ENCODE measurements at regions not wholly inside any gene's neighbourhood (a gene's known extent, or its start where the extent isn't known, plus 50 kb on each side); places are given as distances from the start of the nearest gene placed in this dataset.
"Not testable (repeated sequence)": the region's sequence is repeated elsewhere in the genome, so short reads cannot be mapped to it uniquely, and the experiment has no call there.

- DNase-seq (ENCODE audit: low read depth, low spot score); POLR2A ChIA-PET; in situ Hi-C loops (cut with HindIII; ENCODE audit: low pct_unique_long_range_greater_than_20kb, low sequenced_read_pairs); H3K27me3 ChIP-seq (ENCODE audit: control insufficient read depth, insufficient read depth, low read length); intact Hi-C loops (cut with micrococcal nuclease; ENCODE audit: unreplicated experiment); CTCF ChIA-PET; ATAC-seq; H3K27ac ChIP-seq (ENCODE audit: low read length); BruUV-seq (replicated peaks); H3K9me3 ChIP-seq (ENCODE audit: control insufficient read depth, insufficient read depth, low read depth, low read length); H3K4me3 ChIP-seq (ENCODE audit: low read depth in 2 of 2, low read length in 2 of 2); H3K4me1 ChIP-seq (ENCODE audit: control insufficient read depth, insufficient read depth, low read length); H3K36me3 ChIP-seq (ENCODE audit: control insufficient read depth, insufficient read depth, low read length): not testable (repeated sequence)
Measured at GRCh38 chrX:80508083-80508482, 87.8 kb downstream of the TENT5D start.

DNA sequence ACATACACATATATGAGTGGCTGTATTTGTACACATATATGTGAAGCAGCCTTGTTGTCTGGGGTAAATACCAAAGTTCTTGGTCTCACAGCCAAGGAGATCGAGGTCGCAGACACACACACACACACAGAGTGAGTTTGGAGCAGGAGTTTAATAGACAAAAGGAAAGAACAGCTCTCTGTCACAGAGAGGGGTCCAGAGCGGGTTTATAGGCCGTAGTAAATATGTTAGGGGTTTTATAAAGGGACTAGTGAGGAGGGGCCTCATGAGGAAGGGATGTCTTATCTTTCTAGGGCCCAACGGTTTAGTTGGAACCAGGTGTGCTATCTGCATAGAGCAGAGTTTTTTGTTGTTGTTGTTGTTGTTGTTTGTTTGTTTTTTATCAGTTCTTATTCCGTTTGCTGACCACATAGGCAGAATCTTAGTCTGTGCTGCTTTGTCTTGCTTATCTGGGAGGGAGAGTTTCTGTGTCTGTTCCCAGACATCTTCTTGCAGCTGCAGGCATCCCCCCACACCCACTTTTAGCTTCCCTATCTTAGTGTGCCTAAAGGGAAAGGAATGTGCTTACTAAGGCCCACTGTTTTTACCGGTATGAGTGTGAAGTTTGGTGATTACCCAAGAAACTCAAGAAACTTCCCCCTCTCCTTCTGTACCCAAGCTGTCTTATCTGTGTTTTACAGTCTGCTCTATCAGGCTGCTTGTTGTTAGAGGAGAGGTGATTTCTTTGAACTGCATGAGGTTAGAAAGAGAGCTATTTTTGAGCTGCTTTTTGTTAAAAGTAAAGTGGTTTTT lies 91.9 kb downstream of the TENT5D start:
- intact Hi-C loops (cut with micrococcal nuclease; ENCODE audit: unreplicated experiment) = no loop called here
- H3K4me3 ChIP-seq (ENCODE audit: low read depth in 2 of 2, low read length in 2 of 2) = no peak overlapping the region
- DNase-seq (ENCODE audit: low read depth, low spot score) (no peak), ATAC-seq (no peak)
- no peak overlapping the region for H3K27ac ChIP-seq (ENCODE audit: low read length)
- POLR2A ChIA-PET = no interaction called here
- CTCF ChIA-PET = no interaction called here
- no peaks in the 10 kb centered on the region for H3K9me3 ChIP-seq (ENCODE audit: control insufficient read depth, insufficient read depth, low read depth, low read length)
- H3K4me1 ChIP-seq (ENCODE audit: control insufficient read depth, insufficient read depth, low read length) = no peaks in the 10 kb centered on the region
- no peaks in the 10 kb centered on the region for H3K27me3 ChIP-seq (ENCODE audit: control insufficient read depth, insufficient read depth, low read length)
- BruUV-seq (replicated peaks) = no TSS peak
- in situ Hi-C loops (cut with HindIII; ENCODE audit: low pct_unique_long_range_greater_than_20kb, low sequenced_read_pairs) = no loop called here
- TF ChIP-seq TCF7L2 (IDR thresholded peaks at IDR 0.05; ENCODE audit: low read depth, low read length) = no peak
- TF ChIP-seq, protein P1, sequence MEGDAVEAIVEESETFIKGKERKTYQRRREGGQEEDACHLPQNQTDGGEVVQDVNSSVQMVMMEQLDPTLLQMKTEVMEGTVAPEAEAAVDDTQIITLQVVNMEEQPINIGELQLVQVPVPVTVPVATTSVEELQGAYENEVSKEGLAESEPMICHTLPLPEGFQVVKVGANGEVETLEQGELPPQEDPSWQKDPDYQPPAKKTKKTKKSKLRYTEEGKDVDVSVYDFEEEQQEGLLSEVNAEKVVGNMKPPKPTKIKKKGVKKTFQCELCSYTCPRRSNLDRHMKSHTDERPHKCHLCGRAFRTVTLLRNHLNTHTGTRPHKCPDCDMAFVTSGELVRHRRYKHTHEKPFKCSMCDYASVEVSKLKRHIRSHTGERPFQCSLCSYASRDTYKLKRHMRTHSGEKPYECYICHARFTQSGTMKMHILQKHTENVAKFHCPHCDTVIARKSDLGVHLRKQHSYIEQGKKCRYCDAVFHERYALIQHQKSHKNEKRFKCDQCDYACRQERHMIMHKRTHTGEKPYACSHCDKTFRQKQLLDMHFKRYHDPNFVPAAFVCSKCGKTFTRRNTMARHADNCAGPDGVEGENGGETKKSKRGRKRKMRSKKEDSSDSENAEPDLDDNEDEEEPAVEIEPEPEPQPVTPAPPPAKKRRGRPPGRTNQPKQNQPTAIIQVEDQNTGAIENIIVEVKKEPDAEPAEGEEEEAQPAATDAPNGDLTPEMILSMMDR (IDR thresholded peaks at IDR 0.05) = no peak
- no peak for TF ChIP-seq SIN3A (IDR thresholded peaks at IDR 0.05; ENCODE audit: borderline replicate concordance, insufficient read depth, low read depth, low read length)
- no peak for TF ChIP-seq POLR2AphosphoS5 (IDR thresholded peaks at IDR 0.05; ENCODE audit: low read depth, low read length)
- TF ChIP-seq, protein P2, sequence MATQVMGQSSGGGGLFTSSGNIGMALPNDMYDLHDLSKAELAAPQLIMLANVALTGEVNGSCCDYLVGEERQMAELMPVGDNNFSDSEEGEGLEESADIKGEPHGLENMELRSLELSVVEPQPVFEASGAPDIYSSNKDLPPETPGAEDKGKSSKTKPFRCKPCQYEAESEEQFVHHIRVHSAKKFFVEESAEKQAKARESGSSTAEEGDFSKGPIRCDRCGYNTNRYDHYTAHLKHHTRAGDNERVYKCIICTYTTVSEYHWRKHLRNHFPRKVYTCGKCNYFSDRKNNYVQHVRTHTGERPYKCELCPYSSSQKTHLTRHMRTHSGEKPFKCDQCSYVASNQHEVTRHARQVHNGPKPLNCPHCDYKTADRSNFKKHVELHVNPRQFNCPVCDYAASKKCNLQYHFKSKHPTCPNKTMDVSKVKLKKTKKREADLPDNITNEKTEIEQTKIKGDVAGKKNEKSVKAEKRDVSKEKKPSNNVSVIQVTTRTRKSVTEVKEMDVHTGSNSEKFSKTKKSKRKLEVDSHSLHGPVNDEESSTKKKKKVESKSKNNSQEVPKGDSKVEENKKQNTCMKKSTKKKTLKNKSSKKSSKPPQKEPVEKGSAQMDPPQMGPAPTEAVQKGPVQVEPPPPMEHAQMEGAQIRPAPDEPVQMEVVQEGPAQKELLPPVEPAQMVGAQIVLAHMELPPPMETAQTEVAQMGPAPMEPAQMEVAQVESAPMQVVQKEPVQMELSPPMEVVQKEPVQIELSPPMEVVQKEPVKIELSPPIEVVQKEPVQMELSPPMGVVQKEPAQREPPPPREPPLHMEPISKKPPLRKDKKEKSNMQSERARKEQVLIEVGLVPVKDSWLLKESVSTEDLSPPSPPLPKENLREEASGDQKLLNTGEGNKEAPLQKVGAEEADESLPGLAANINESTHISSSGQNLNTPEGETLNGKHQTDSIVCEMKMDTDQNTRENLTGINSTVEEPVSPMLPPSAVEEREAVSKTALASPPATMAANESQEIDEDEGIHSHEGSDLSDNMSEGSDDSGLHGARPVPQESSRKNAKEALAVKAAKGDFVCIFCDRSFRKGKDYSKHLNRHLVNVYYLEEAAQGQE (IDR thresholded peaks at IDR 0.05; ENCODE audit: insufficient read depth in 1 of 2, low read depth in 2 of 2, low read length in 1 of 2) = no peak
- no peaks in the 10 kb centered on the region for H3K36me3 ChIP-seq (ENCODE audit: control insufficient read depth, insufficient read depth, low read length)

- H3K4me3 ChIP-seq (ENCODE audit: low read depth in 2 of 2, low read length in 2 of 2) = no peak overlapping the region
- no peaks in the 10 kb centered on the region for H3K9me3 ChIP-seq (ENCODE audit: control insufficient read depth, insufficient read depth, low read depth, low read length)
- ATAC-seq (no peak), DNase-seq (ENCODE audit: low read depth, low spot score) (no peak)
- H3K27ac ChIP-seq (ENCODE audit: low read length) = no peak overlapping the region
- ChIA-PET POLR2A (no interaction called here), CTCF (no interaction called here)
- TF ChIP-seq TCF7L2 (IDR thresholded peaks at IDR 0.05; ENCODE audit: low read depth, low read length) (no peak), POLR2AphosphoS5 (IDR thresholded peaks at IDR 0.05; ENCODE audit: low read depth, low read length) (no peak)
- BruUV-seq (replicated peaks) = no TSS peak
- H3K27me3 ChIP-seq (ENCODE audit: control insufficient read depth, insufficient read depth, low read length) = no peaks in the 10 kb centered on the region
- no peaks in the 10 kb centered on the region for H3K36me3 ChIP-seq (ENCODE audit: control insufficient read depth, insufficient read depth, low read length)
- in situ Hi-C loops (cut with HindIII; ENCODE audit: low pct_unique_long_range_greater_than_20kb, low sequenced_read_pairs) (no loop called here), intact Hi-C loops (cut with micrococcal nuclease; ENCODE audit: unreplicated experiment) (no loop called here)
- no peaks in the 10 kb centered on the region for H3K4me1 ChIP-seq (ENCODE audit: control insufficient read depth, insufficient read depth, low read length)
Measured at GRCh38 chrX:80512924-80513323, 92.7 kb downstream of the TENT5D start.
